ENCODE measurements at regions not wholly inside any gene's neighbourhood (a gene's known extent, or its start where the extent isn't known, plus 50 kb on each side); places are given as distances from the start of the nearest gene placed in this dataset.
"Not testable (repeated sequence)": the region's sequence is repeated elsewhere in the genome, so short reads cannot be mapped to it uniquely, and the experiment has no call there.

DNA sequence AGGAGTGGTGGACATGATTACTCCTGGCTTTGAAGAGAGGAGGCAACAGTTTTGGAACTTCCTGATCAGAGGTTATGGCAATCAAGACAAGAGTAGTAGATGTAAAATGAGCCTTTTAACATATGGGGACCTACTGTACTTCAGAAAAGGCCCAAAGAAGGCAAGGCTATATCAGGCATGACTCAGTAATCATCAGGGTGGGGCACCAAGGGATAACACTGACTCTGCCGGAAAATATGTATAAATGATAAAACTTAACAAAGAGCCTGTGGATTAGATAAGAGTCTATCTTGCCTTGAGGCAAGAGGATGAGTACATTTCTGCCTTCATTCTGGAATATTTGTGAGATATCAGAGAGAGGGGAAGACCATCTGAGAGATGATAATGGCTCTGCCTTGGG lies 1389.9 kb upstream of the MAP3K7 start:
- Histone ChIP-seq H3K27ac (no peak overlapping the region), H3K4me3 (no peak overlapping the region), H3K36me3 (no peaks in the 10 kb centered on the region), H3K9me3 (replicated peaks) (no peaks in the 10 kb centered on the region), H3K27me3 (no peaks in the 10 kb centered on the region), H3K4me1 (no peaks in the 10 kb centered on the region)
- no peak for DNase-seq

DNA sequence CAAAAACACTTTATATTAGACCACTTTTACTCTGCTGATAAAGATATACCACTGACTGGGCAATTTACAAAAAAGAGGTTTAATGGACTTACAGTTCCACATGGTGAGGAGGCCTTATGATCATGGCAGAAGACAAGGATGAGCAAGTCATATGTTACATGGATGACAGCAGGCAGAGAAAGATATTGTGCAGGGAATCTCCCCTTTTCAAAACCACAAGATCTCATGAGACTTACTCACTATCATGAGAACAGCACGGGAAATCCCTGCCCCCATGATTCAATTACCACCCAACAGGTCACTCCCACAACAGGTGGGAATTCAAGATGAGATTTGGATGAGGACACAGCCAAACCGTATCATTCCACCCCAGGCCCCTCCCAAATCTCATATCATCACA lies 1383.8 kb upstream of the MAP3K7 start:
- no peaks in the 10 kb centered on the region for H3K9me3 ChIP-seq (replicated peaks)
- no peaks in the 10 kb centered on the region; the same call in 1 of the 2 replicates for H3K27me3 ChIP-seq
- no peak for DNase-seq
- H3K27ac ChIP-seq, result no peak overlapping the region
- H3K4me1 ChIP-seq, result no peaks in the 10 kb centered on the region
- H3K36me3 ChIP-seq, result no peaks in the 10 kb centered on the region
- H3K4me3 ChIP-seq, result no peak overlapping the region

DNA sequence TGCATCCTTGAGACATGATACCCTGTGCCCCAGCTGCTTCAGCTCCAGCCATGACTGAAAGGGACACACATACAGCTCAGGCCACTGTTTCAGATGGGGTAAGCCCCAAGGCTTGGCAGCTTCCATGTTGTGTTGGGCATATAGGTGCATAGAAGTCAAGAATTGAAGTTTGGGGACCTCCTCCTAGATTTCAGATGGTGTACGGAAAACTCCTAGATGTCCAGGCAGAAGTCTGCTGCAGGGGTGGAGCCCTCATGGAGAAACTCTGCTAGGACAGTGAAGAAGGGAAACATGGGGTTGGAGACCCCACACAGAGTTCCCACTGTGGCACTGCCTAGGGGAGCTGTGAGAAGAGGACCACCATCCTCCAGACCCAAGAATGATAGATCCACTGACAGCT lies 1379.0 kb upstream of the MAP3K7 start:
- no peaks in the 10 kb centered on the region; the same call in 1 of the 2 replicates for H3K27me3 ChIP-seq
- H3K27ac ChIP-seq, result no peak overlapping the region
- peaks cover 5% of the 10 kb centered on the region for H3K9me3 ChIP-seq (replicated peaks)
- no peaks in the 10 kb centered on the region for H3K36me3 ChIP-seq
- no peak for DNase-seq
- H3K4me1 ChIP-seq, result peaks cover 6% of the 10 kb centered on the region
- no peak overlapping the region for H3K4me3 ChIP-seq

DNA sequence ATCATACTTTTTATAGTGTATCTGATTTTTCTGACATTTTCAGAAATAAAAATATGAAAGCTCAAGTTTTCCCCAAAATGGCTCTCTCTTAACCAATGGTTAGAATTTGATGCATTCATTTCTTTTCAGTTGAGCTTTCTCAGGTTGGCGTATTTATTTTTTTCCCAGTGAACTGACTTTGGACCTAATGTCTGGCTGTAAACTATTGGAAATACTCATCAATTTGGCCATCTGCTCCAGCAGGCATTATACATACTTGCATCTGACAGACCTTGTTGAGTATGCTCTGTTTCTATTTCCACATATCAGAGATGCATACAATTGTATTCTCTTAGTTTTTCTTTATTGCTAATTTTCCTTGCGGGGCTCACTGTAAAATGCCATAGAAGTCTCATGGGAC lies 1374.8 kb upstream of the MAP3K7 start:
- peaks cover 5% of the 10 kb centered on the region for H3K9me3 ChIP-seq (replicated peaks)

DNA sequence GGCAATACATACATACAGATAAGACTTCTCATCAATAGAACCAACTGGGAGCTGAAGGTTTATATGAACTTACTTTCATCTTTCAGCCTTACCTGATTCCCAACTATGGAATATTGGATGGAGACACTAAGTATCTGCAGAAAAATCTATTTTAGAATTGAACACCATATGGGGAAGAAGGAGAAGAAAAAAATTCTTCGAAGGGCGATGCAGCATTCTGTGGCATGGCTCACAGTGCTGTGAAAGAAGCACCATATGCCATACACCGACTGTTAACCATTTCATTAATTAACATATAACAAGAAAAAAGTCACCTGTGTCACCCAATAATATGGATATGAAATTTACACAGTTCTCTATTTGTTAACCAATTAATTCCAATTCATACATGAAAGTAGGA lies 1374.4 kb upstream of the MAP3K7 start:
- DNase-seq, result no peak
- peaks cover 5% of the 10 kb centered on the region for H3K9me3 ChIP-seq (replicated peaks)
- H3K4me3 ChIP-seq, result no peak overlapping the region
- H3K4me1 ChIP-seq, result peaks cover 6% of the 10 kb centered on the region
- no peaks in the 10 kb centered on the region for H3K36me3 ChIP-seq
- no peak overlapping the region for H3K27ac ChIP-seq
- H3K27me3 ChIP-seq, result no peaks in the 10 kb centered on the region

More for the DNA sequence above, 1374.8 kb upstream of the MAP3K7 start:
- DNase-seq, result no peak
- Histone ChIP-seq H3K36me3 (no peaks in the 10 kb centered on the region), H3K4me3 (no peak overlapping the region), H3K4me1 (peaks cover 6% of the 10 kb centered on the region), H3K27ac (no peak overlapping the region), H3K27me3 (no peaks in the 10 kb centered on the region)

DNA sequence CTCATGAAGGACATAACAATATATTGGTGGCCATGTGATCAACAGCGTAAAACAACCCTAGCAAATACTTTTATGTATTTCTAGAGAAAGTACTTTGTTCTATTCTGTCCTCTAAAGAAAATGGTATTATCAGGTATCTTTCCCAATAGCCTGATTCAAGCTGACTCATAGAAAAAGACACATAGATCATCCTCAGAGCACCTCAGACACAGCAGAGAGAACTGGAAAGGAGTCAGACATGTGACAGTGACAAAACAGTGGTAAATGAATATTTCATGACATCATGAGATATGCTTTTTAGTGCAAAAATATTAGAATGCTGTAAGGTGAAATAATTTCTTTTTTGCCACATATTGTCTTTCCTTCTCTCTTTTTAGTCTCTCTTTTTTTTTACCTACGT lies 1355.0 kb upstream of the MAP3K7 start:
- DNase-seq, result no peak
- no peak overlapping the region for H3K4me3 ChIP-seq
- H3K27me3 ChIP-seq, result no peaks in the 10 kb centered on the region
- H3K36me3 ChIP-seq, result no peaks in the 10 kb centered on the region
- peaks cover 7% of the 10 kb centered on the region; the same call in 1 of the 2 replicates for H3K9me3 ChIP-seq (replicated peaks)
- no peak overlapping the region for H3K27ac ChIP-seq
- no peaks in the 10 kb centered on the region for H3K4me1 ChIP-seq

DNA sequence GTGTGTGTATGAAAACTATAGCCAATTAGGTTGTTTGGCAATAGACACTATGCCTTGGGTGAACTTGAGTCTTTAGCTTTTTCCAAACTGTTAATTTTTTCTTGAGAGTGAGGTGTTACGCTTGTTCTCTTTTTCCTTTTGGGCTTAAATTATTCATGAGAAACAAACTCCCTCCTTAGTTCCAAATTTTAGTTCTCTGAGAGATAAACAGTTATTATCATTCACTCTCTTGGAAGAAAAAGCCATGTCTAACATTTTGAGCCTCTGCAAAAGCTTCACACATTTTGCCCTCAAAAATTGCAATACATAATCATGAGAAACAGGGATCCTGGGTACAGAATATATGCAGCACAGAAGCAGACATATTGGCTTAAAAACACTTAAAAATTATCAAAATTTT lies 1353.9 kb upstream of the MAP3K7 start:
- Histone ChIP-seq H3K36me3 (no peaks in the 10 kb centered on the region), H3K4me1 (no peaks in the 10 kb centered on the region), H3K27ac (no peak overlapping the region), H3K27me3 (no peaks in the 10 kb centered on the region), H3K4me3 (no peak overlapping the region), H3K9me3 (replicated peaks) (peaks cover 7% of the 10 kb centered on the region; the same call in 1 of the 2 replicates)
- no peak for DNase-seq

DNA sequence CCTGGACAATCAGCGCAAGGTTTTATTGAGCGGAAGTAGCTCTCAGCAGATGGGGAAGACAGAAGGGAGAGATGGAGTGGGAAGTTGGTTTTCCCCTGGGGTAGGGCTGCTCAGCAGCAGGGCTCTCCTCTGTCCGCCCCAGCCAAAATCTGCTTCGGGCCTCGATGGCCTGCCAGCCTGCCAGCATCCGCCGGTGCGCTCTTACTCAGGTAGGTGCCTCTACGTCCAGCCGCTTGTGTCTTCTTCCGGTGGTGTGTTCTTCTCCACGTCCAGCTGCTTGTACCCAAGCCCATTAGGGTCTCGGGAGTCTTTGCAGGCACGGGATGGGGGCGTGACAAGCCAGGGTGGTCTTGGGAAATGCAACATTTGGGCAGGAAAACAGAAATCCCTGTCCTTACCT lies 1340.0 kb upstream of the MAP3K7 start:
- H3K36me3 ChIP-seq, result no peaks in the 10 kb centered on the region

DNA sequence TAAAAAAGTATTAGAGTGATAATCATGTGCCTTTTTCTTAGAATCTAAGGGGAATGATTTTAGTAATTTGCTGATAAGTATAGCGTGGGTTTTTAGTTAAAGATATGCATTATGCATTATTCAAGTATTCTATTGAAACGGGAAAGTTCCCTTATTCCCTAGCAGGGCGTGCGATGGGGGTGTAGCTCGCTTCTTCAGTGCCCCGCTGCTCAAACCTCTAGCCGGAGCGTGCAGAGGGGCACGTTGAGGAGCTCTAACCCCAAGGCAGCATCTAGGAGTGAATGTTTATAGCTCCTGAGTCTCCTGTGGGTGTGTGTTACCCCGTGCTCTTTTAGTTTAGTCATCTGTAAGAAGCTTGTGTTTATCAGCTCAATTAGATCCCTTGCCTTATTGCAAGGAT lies 1339.5 kb upstream of the MAP3K7 start:
- H3K27me3 ChIP-seq, result no peaks in the 10 kb centered on the region
- H3K27ac ChIP-seq, result no peak overlapping the region
- H3K4me1 ChIP-seq, result no peaks in the 10 kb centered on the region
- no peak for DNase-seq
- no peak overlapping the region for H3K4me3 ChIP-seq
- H3K9me3 ChIP-seq (replicated peaks), result peaks cover 11% of the 10 kb centered on the region
- H3K36me3 ChIP-seq, result no peaks in the 10 kb centered on the region

More for the DNA sequence above, 1340.0 kb upstream of the MAP3K7 start:
- DNase-seq, result no peak
- H3K4me1 ChIP-seq, result no peaks in the 10 kb centered on the region
- H3K4me3 ChIP-seq, result no peak overlapping the region
- no peaks in the 10 kb centered on the region for H3K27me3 ChIP-seq
- H3K9me3 ChIP-seq (replicated peaks), result peaks cover 11% of the 10 kb centered on the region
- no peak overlapping the region for H3K27ac ChIP-seq

DNA sequence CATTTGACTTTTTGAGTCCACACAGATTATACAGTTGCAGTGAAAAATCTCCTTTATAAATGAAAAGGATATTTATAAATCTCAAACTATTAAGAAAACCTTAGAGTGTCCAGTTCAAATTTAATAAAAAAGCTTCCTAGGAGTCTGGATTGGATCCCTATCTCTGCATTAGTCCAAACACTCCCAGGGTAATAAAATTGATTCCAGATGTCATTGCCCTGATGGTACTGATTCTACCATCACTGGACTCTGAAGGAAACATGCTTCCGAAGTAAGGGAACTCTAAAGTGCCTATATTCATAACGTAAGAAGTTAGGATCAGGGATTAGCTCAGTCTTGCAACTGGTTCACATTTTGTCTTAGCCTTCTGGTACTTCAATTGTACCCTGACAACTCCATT lies 1325.1 kb upstream of the MAP3K7 start:
- Histone ChIP-seq H3K27me3 (no peaks in the 10 kb centered on the region), H3K27ac (no peak overlapping the region), H3K36me3 (no peaks in the 10 kb centered on the region), H3K4me1 (no peaks in the 10 kb centered on the region; the same call in 1 of the 2 replicates), H3K4me3 (no peak overlapping the region), H3K9me3 (replicated peaks) (peaks cover 13% of the 10 kb centered on the region)
- no peak for DNase-seq

DNA sequence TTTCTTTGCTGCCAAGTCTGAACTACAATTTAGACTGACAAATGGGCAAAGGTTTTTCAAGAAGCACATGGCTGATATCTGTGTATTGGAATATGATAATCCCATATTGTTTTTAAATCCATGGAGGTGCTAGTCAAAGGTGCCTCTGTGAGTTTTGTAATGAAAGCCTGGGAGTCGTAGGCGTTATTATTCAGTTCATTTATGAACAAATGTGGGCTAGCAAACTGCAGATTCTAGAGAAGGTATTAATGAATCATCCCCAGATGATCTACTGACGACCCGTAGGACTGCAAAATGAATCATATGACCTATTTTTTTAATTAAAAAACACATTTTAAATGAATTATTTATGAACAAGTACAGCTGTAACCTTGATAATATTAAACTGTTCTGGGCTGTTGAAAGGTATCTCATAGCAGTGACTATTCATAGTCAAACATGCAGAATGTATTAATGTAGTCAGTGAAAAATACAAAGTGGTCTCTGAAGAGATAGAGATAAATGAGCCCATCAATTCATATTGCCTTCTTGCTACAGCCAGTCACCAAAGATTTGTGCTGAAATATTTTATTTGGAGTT lies 1317.8 kb upstream of the MAP3K7 start:
- H3K9me3 ChIP-seq (replicated peaks), result 0 out of 2 replicates have a peak, but pooled peaks cover 5% of the 10 kb centered on the region
- no peak overlapping the region for H3K27ac ChIP-seq
- no peaks in the 10 kb centered on the region for H3K36me3 ChIP-seq
- DNase-seq, result no peak
- H3K27me3 ChIP-seq, result no peaks in the 10 kb centered on the region
- no peak overlapping the region for H3K4me3 ChIP-seq
- no peaks in the 10 kb centered on the region for H3K4me1 ChIP-seq

DNA sequence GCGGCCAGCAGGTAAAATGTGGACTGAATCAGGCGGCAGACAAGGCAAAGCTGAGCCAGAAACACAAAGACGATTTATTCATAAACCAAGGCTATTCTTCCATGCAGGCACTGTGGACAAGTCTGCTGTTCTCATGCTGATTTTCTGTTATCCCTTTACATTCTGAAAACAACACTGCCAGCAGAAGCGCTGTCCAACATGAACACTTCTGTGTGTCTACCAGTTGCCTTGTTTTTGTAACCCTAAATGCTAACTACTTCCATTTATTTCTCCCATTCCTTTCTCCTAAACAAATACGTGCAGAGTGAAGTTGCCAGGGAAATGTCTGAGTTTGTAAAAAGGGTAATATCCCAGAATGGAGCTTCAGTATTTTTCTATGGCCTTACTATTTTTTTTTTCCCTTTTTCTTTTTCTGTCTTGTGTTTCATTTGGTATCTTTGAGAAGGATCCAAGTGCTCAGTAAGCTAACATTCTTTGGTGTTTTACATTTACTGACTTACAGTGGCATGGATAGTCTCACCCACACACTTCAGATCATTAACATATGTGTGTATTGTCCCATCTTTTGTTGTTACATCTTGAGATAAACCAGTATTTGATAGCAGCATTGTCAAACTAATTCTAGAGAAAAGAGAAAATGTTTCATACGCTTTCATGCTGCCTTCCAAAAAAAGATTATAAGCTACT lies 1308.9 kb upstream of the MAP3K7 start:
- no peaks in the 10 kb centered on the region for H3K27me3 ChIP-seq
- no peak overlapping the region for H3K27ac ChIP-seq
- H3K36me3 ChIP-seq, result no peaks in the 10 kb centered on the region
- no peak overlapping the region for H3K4me3 ChIP-seq
- H3K4me1 ChIP-seq, result no peaks in the 10 kb centered on the region
- H3K9me3 ChIP-seq (replicated peaks), result peaks cover 8% of the 10 kb centered on the region
- no peak for DNase-seq

DNA sequence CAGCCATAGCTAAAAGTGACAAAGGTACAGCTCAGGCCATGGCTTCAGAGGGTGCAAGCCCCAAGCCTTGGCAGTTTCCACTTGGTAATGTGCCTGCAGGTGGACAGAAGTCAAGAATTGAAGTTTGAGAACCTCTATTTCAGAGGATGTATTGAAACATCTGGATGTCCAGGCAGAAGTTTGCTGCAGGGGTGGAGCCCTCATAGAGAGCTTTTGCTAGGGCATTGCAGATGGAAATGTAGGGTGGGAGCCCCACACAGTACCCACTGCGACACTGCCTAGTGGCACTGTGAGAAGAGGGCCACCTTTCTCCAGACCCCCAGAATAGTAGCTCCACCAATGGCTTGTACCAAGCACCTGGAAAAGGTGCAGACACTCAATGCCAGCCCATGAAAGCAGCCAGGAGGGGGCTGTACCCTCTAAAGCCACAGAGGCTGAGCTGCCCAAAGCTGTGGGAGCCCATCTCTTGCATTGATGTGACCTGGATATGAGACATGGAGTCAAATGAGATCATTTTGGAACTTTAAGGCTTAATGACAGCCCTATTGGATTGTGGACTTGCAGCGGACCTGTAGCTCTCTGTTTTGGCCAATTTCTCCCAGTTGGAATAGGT lies 1299.4 kb upstream of the MAP3K7 start:
- peak; percentile 10 to 12 for DNase-seq
- Histone ChIP-seq H3K27ac (no peak overlapping the region), H3K9me3 (replicated peaks) (peaks cover 15% of the 10 kb centered on the region), H3K36me3 (no peaks in the 10 kb centered on the region), H3K4me1 (no peaks in the 10 kb centered on the region), H3K4me3 (no peak overlapping the region), H3K27me3 (no peaks in the 10 kb centered on the region)

DNA sequence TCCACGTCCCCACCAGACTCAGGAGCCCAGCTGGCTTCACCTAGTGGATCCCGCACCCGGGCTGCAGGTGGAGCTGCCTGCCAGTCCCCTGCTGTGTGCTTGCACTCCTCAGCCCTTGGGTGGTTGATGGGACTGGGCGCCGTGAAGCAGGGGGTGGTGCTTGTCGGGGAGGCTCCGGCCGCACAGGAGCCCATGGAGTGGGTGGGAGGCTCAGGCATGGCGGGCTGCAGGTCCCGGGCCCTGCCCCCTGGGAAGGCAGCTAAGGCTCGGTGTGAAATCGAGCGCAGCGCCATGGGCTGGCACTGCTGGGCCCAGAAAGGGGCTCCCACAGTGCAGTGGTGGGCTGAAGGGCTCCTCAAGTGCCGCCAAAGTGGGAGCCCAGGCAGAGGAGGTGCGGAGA lies 1294.9 kb upstream of the MAP3K7 start:
- not testable (repeated sequence) for H3K4me1 ChIP-seq, DNase-seq, H3K36me3 ChIP-seq, H3K4me3 ChIP-seq, H3K27me3 ChIP-seq, H3K27ac ChIP-seq
- H3K9me3 ChIP-seq (replicated peaks), result peaks cover 11% of the 10 kb centered on the region

DNA sequence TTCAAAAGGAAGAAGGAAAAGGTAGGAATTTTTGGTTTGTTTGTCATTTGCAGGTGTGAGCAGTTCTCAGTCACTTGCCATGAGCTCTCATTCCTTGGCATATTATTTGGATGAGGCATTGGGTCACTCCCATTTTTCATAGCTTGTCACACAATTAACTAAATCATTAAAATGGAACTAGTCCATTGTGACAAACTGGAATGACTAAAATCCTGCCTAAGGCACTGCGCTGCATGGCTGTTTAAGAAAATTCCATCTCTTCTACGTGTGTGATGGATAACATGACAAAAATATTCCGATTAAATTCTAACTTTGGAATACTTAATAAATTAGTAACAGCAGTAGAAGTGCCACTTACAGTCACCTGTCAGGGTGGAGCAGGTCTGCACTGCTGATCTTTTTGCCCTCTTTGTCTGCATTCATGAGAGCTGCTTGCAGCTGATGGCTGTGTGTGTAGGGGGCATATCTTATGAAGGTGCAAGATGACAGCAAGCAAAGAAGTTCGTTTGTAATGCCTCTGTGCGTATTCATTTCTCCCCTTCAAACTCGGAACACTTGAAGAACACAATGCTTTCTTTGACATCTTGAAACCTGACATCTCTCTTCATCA lies 1292.6 kb upstream of the MAP3K7 start:
- Histone ChIP-seq H3K27me3 (no peaks in the 10 kb centered on the region), H3K4me1 (no peaks in the 10 kb centered on the region), H3K9me3 (replicated peaks) (no peaks in the 10 kb centered on the region), H3K4me3 (no peak overlapping the region), H3K27ac (no peak overlapping the region), H3K36me3 (no peaks in the 10 kb centered on the region)
- DNase-seq, result no peak
